OCI-LY1 (cell line): ENCODE measurements at regions not wholly inside any gene's neighbourhood (a gene's known extent, or its start where the extent isn't known, plus 50 kb on each side); places are given as distances from the start of the nearest gene placed in this dataset.

Experiments
- H2AFZ ChIP-seq: fragments of 200-600 bp; sonication (generic), shearing (Covaris generic); 2 replicates; pipeline ENCODE4 v1.6.0; 2014; ENCODE audit warnings: antibody characterized with exemption, mild to moderate bottlenecking, low read length
- H3F3A ChIP-seq: fragments of 200-600 bp; sonication (generic), shearing (Covaris generic); 2 replicates; pipeline ENCODE4 v1.6.0; 2014; ENCODE audit warnings: mild to moderate bottlenecking, antibody characterized with exemption, low read length, moderate library complexity; ENCODE audit not compliant: insufficient read depth
- H3K27ac ChIP-seq: fragments of 200-600 bp; sonication (generic); 2 replicates; pipeline ENCODE4 v1.5.1; 2014; ENCODE audit warnings: low read length, mixed run types, mild to moderate bottlenecking, low read depth; ENCODE audit not compliant: poor library complexity, severe bottlenecking
- H3K27me3 ChIP-seq: fragments of 200-600 bp; sonication (generic); 2 replicates; pipeline ENCODE4 v1.6.0; 2014; ENCODE audit warnings: antibody characterized with exemption, mild to moderate bottlenecking, low read length, moderate library complexity; ENCODE audit not compliant: insufficient read depth
- H3K36me3 ChIP-seq: fragments of 200-600 bp; sonication (generic); 2 replicates; pipeline ENCODE4 v1.6.1; 2014; ENCODE audit warnings: mild to moderate bottlenecking, antibody characterized with exemption, low read length, moderate library complexity, mixed read lengths; ENCODE audit not compliant: insufficient read depth
- H3K4me1 ChIP-seq: fragments of 200-600 bp; sonication (generic); 2 replicates; pipeline ENCODE4 v1.5.1; 2014; ENCODE audit warnings: mild to moderate bottlenecking, low read length, moderate library complexity; ENCODE audit not compliant: insufficient read depth, severe bottlenecking
- H3K4me2 ChIP-seq: fragments of 200-600 bp; sonication (generic), shearing (Covaris generic); 2 replicates; pipeline ENCODE4 v1.6.1; 2014; ENCODE audit warnings: low read length
- H3K4me3 ChIP-seq: fragments of 200-600 bp; sonication (generic); 2 replicates; pipeline ENCODE4 v1.5.1; 2014; ENCODE audit warnings: low read length, low read depth, mild to moderate bottlenecking, mixed read lengths; ENCODE audit not compliant: poor library complexity, severe bottlenecking
- H3K79me2 ChIP-seq: fragments of 200-600 bp; shearing (Covaris generic); 2 replicates; pipeline ENCODE4 v1.6.1; 2016; ENCODE audit warnings: mixed run types, low read length, mixed read lengths; ENCODE audit not compliant: insufficient read depth
- H3K9ac ChIP-seq: fragments of 200-600 bp; sonication (generic), shearing (Covaris generic); 2 replicates; pipeline ENCODE4 v1.6.1; 2014; ENCODE audit warnings: mild to moderate bottlenecking, low read length, mixed read lengths
- H3K9me2 ChIP-seq: fragments of 200-600 bp; sonication (generic), shearing (Covaris generic); 2 replicates; pipeline ENCODE4 v1.6.1; 2014; ENCODE audit warnings: low read depth, mild to moderate bottlenecking, low read length, mixed read lengths
- H3K9me3 ChIP-seq: fragments of 200-600 bp; shearing (Covaris generic); 2 replicates; pipeline ENCODE4 v1.6.1; 2014; ENCODE audit warnings: low read length, mixed read lengths
- H4K20me1 ChIP-seq: fragments of 200-600 bp; sonication (generic), shearing (Covaris generic); 2 replicates; pipeline ENCODE4 v1.6.0; 2016; ENCODE audit warnings: mild to moderate bottlenecking, low read length; ENCODE audit not compliant: insufficient read depth
- EZH2 ChIP-seq: fragments of 200-600 bp; sonication (generic), shearing (Covaris generic); IDR thresholded peaks from 2 replicates; pipeline ENCODE4 v1.8.0; 2017; ENCODE audit warnings: borderline replicate concordance, mixed run types, mild to moderate bottlenecking, antibody characterized with exemption, low read length, moderate library complexity, mixed read lengths
- TF ChIP-seq, protein P1 (sequence below): fragments of 200-600 bp; sonication (generic), shearing (Covaris generic); IDR thresholded peaks from 2 replicates; pipeline ENCODE4 v1.5.1; 2017; ENCODE audit warnings: mild to moderate bottlenecking, antibody characterized with exemption, low read length, moderate library complexity, mixed read lengths

DNA sequence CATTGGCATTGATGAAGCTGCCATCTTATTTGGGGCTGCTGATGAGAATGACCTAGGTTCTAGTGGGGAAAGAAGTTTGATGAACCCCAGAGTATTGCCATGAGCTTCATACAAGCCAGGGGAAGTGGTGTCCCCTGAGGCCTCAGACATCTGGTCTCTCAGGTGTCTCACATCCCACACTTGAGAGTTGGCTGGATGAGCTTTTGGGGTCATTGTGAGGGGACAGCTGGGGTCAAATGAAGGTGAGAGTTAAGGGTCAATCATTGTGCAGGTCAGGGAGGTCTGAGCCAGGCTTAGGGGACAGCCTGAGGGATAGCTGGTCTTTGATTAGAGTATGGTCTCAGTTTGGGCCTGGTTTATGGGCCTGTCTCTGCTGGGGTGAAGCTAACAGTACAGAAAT, 336.5 kb downstream of the CYP26B1 start:
- TF ChIP-seq, protein P1, sequence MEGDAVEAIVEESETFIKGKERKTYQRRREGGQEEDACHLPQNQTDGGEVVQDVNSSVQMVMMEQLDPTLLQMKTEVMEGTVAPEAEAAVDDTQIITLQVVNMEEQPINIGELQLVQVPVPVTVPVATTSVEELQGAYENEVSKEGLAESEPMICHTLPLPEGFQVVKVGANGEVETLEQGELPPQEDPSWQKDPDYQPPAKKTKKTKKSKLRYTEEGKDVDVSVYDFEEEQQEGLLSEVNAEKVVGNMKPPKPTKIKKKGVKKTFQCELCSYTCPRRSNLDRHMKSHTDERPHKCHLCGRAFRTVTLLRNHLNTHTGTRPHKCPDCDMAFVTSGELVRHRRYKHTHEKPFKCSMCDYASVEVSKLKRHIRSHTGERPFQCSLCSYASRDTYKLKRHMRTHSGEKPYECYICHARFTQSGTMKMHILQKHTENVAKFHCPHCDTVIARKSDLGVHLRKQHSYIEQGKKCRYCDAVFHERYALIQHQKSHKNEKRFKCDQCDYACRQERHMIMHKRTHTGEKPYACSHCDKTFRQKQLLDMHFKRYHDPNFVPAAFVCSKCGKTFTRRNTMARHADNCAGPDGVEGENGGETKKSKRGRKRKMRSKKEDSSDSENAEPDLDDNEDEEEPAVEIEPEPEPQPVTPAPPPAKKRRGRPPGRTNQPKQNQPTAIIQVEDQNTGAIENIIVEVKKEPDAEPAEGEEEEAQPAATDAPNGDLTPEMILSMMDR, result no peak
- TF ChIP-seq EZH2, result no peak
- no peak overlapping the region for H3K27ac ChIP-seq
- H3K9me2 ChIP-seq, result no peaks in the 10 kb centered on the region
- no peaks in the 10 kb centered on the region for H3K4me1 ChIP-seq
- H2AFZ ChIP-seq, result no peak overlapping the region
- H3F3A ChIP-seq, result no peaks in the 10 kb centered on the region
- no peak overlapping the region for H3K4me2 ChIP-seq
- H3K9ac ChIP-seq, result no peak overlapping the region
- no peak overlapping the region for H3K4me3 ChIP-seq
- H3K9me3 ChIP-seq, result no peaks in the 10 kb centered on the region
- H3K79me2 ChIP-seq, result no peaks in the 10 kb centered on the region
- H3K36me3 ChIP-seq, result no peaks in the 10 kb centered on the region
- H3K27me3 ChIP-seq, result no peaks in the 10 kb centered on the region
- H4K20me1 ChIP-seq, result no peaks in the 10 kb centered on the region

DNA sequence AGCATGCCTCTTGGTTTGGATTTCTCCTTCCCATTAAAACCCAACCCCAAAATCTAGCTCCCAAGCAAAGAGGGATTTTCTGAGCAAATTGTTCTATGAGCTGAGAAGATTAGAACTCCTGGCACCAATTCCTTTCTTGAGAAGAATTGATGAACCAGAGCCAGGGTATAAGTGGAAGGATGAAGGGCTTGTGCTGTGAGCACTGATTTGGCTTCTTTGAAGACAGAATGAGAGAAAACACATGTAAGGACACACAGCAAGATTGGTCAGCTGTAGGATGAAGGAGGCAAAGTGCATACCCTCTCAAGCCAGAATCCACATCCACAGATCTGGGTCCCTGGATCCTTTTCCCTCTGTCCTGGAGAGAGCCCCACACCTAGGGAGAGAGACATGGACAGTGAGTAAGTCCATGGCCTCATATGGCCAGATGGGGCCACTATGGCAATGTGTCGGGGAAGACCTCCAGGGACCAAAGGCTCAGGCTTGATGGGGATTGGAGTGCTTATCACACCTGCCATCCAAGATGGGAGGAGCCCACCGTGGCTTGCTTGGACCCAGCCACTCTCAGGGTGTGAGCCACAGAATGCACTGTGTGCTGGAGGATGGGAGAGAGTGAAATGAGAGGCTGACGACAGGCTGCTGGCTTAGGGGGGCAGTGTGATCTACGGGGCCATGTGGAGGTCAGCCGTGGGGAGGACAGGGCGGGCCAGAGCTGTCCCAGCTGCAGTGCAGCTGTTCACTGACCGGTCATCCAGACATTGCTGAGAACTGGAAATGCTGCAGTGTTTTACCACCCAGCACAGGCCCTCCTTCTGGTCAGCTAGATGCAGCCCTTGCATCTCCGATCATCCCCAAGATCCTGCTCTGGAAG, 339.8 kb downstream of the CYP26B1 start:
- Histone ChIP-seq H3K27me3 (no peaks in the 10 kb centered on the region), H3K36me3 (no peaks in the 10 kb centered on the region), H3K9me2 (no peaks in the 10 kb centered on the region), H3K9me3 (no peaks in the 10 kb centered on the region), H2AFZ (no peak overlapping the region), H3K79me2 (no peaks in the 10 kb centered on the region), H3K9ac (no peak overlapping the region), H3K4me1 (no peaks in the 10 kb centered on the region), H3F3A (no peaks in the 10 kb centered on the region), H3K4me3 (no peak overlapping the region), H4K20me1 (no peaks in the 10 kb centered on the region), H3K27ac (no peak overlapping the region), H3K4me2 (no peak overlapping the region)
- TF ChIP-seq EZH2, result no peak
- TF ChIP-seq, protein P1, result no peak

DNA sequence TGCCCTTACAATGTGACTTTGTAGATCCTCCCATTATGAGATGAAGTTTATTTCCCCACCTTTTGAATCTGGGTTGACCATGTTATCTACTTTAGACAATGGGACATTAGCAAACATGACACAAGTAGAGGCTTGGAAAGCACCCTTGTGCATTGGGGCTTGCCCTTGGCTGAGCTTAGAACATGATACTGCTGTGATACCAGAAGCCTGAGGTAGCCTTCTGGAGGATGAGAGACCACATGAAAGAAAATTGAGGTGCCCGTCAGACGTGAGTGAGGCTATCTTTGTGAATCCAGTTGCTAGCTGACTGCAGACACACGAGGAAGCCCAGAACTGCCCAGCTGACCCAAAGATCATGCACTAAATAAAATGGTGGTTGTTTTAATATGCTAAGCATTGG, 341.2 kb downstream of the CYP26B1 start:
- TF ChIP-seq EZH2, result no peak
- TF ChIP-seq, protein P1, result no peak
- H3K4me2 ChIP-seq, result no peak overlapping the region
- H3K4me1 ChIP-seq, result no peaks in the 10 kb centered on the region
- H3K27me3 ChIP-seq, result no peaks in the 10 kb centered on the region
- H4K20me1 ChIP-seq, result no peaks in the 10 kb centered on the region
- no peaks in the 10 kb centered on the region for H3K9me3 ChIP-seq
- H3K4me3 ChIP-seq, result no peak overlapping the region
- no peaks in the 10 kb centered on the region for H3K9me2 ChIP-seq
- H3K36me3 ChIP-seq, result no peaks in the 10 kb centered on the region
- no peak overlapping the region for H3K9ac ChIP-seq
- H3K79me2 ChIP-seq, result no peaks in the 10 kb centered on the region
- H2AFZ ChIP-seq, result no peak overlapping the region
- no peak overlapping the region for H3K27ac ChIP-seq
- no peaks in the 10 kb centered on the region for H3F3A ChIP-seq
